Osteoblast (primary cell): ENCODE measurements at regions not wholly inside any gene's neighbourhood (a gene's known extent, or its start where the extent isn't known, plus 50 kb on each side); places are given as distances from the start of the nearest gene placed in this dataset.

ENCODE experiments used
- DNase-seq: peaks from one replicate; pipeline ENCODE4 v3.0.0; 2011; ENCODE audit warnings: low spot score, mixed read lengths; ENCODE audit not compliant: insufficient read length; ENCODE audit errors: missing footprints
- H2AFZ ChIP-seq: 2 replicates; pipeline ENCODE4 v1.6.0; 2011; ENCODE audit warnings: mild to moderate bottlenecking, low read length
- H3K27ac ChIP-seq: 2 replicates; pipeline ENCODE4 v1.5.1; 2011; ENCODE audit warnings: mild to moderate bottlenecking, low read depth, low read length, moderate library complexity
- H3K27me3 ChIP-seq: 2 replicates; pipeline ENCODE4 v1.6.0; 2012; ENCODE audit warnings: mild to moderate bottlenecking, control low read depth, inconsistent platforms, low read length, moderate library complexity; ENCODE audit not compliant: insufficient read depth
- H3K36me3 ChIP-seq: 2 replicates; pipeline ENCODE4 v1.5.1; 2011; ENCODE audit warnings: mild to moderate bottlenecking, low read length, control low read depth, moderate library complexity; ENCODE audit not compliant: insufficient read depth
- H3K4me1 ChIP-seq: 2 replicates; pipeline ENCODE4 v1.5.1; 2011; ENCODE audit warnings: mild to moderate bottlenecking, low read length, control low read depth, moderate library complexity; ENCODE audit not compliant: insufficient read depth
- H3K4me2 ChIP-seq: 2 replicates; pipeline ENCODE4 v1.6.0; 2011; ENCODE audit warnings: mild to moderate bottlenecking, low read length; ENCODE audit not compliant: insufficient read depth
- H3K4me3 ChIP-seq: fragments of 200-600 bp; sonication (generic); 3 replicates; pipeline ENCODE4 v1.5.1; 2012; ENCODE audit warnings: mild to moderate bottlenecking, low read length, inconsistent platforms; ENCODE audit not compliant: insufficient read depth
- H3K79me2 ChIP-seq: 2 replicates; pipeline ENCODE4 v1.6.0; 2012; ENCODE audit warnings: mild to moderate bottlenecking, low read length, control low read depth, inconsistent platforms; ENCODE audit not compliant: insufficient read depth
- H3K9me3 ChIP-seq: 2 replicates; pipeline ENCODE4 v1.5.1; 2011; ENCODE audit warnings: low read depth, low read length, control low read depth
- H4K20me1 ChIP-seq: 2 replicates; pipeline ENCODE4 v1.6.0; 2012; ENCODE audit warnings: mild to moderate bottlenecking, low read length, control low read depth; ENCODE audit not compliant: insufficient read depth
- CTCF ChIP-seq: IDR thresholded peaks from 2 replicates; pipeline ENCODE4 v1.5.1; 2011; ENCODE audit warnings: mild to moderate bottlenecking, low read depth, low read length, moderate library complexity; ENCODE audit errors: extremely low read depth

GRCh38 chr9:79152306-79152705 is 419.5 kb upstream of the TLE4 start:
- no peak for DNase-seq
- H4K20me1 ChIP-seq = no peaks in the 10 kb centered on the region
- no peak overlapping the region for H3K27ac ChIP-seq
- TF ChIP-seq CTCF = no peak
- H3K4me1 ChIP-seq = no peaks in the 10 kb centered on the region
- no peak overlapping the region for H2AFZ ChIP-seq
- no peak overlapping the region for H3K4me3 ChIP-seq
- no peak overlapping the region for H3K4me2 ChIP-seq
- no peaks in the 10 kb centered on the region for H3K9me3 ChIP-seq
- no peaks in the 10 kb centered on the region for H3K36me3 ChIP-seq
- no peaks in the 10 kb centered on the region for H3K27me3 ChIP-seq
- H3K79me2 ChIP-seq = no peaks in the 10 kb centered on the region

GRCh38 chr9:79154806-79155205 is 417.0 kb upstream of the TLE4 start:
- H3K4me3 ChIP-seq = no peak overlapping the region
- no peak overlapping the region for H2AFZ ChIP-seq
- H3K9me3 ChIP-seq = no peaks in the 10 kb centered on the region
- TF ChIP-seq CTCF = no peak
- H3K27me3 ChIP-seq = no peaks in the 10 kb centered on the region
- no peaks in the 10 kb centered on the region for H4K20me1 ChIP-seq
- no peak for DNase-seq
- no peak overlapping the region for H3K27ac ChIP-seq
- H3K36me3 ChIP-seq = no peaks in the 10 kb centered on the region
- no peak overlapping the region for H3K4me2 ChIP-seq
- H3K4me1 ChIP-seq = no peaks in the 10 kb centered on the region
- no peaks in the 10 kb centered on the region for H3K79me2 ChIP-seq

GRCh38 chr9:79155308-79155707 is 416.5 kb upstream of the TLE4 start:
- Histone ChIP-seq H3K9me3 (no peaks in the 10 kb centered on the region), H3K4me1 (no peaks in the 10 kb centered on the region), H3K27ac (no peak overlapping the region), H4K20me1 (no peaks in the 10 kb centered on the region), H3K4me3 (no peak overlapping the region), H3K4me2 (no peak overlapping the region), H3K79me2 (no peaks in the 10 kb centered on the region), H3K36me3 (no peaks in the 10 kb centered on the region), H2AFZ (no peak overlapping the region), H3K27me3 (no peaks in the 10 kb centered on the region)
- no peak for DNase-seq
- TF ChIP-seq CTCF = no peak

GRCh38 chr9:79163544-79163943 is 408.2 kb upstream of the TLE4 start:
- Histone ChIP-seq H4K20me1 (no peaks in the 10 kb centered on the region), H3K79me2 (no peaks in the 10 kb centered on the region), H3K4me1 (no peaks in the 10 kb centered on the region), H2AFZ (no peak overlapping the region), H3K9me3 (no peaks in the 10 kb centered on the region), H3K27ac (no peak overlapping the region), H3K4me2 (no peak overlapping the region), H3K36me3 (no peaks in the 10 kb centered on the region), H3K4me3 (no peak overlapping the region), H3K27me3 (peaks cover 4% of the 10 kb centered on the region)
- no peak for TF ChIP-seq CTCF
- DNase-seq = no peak
